ENCODE measurements at regions not wholly inside any gene's neighbourhood (a gene's known extent, or its start where the extent isn't known, plus 50 kb on each side); places are given as distances from the start of the nearest gene placed in this dataset.

- no peaks in the 10 kb centered on the region for H3K27me3 ChIP-seq (ENCODE audit: insufficient read depth)
- ATAC-seq = peak; percentile 63
Observed at GRCh38 chr18:69128978-69129377, 271.7 kb upstream of the DOK6 start.

More at GRCh38 chr18:69128978-69129377, 271.7 kb upstream of the DOK6 start:
- Mint-ChIP-seq H3K9me3 (peaks cover 9% of the 10 kb centered on the region; the same call in 2 of the 3 replicates), H3K36me3 (ENCODE audit: low read depth) (peaks cover 2% of the 10 kb centered on the region; the same call in 1 of the 3 replicates), H3K4me1 (0 out of 3 replicates have a peak, but pooled peaks cover 3% of the 10 kb centered on the region), H3K27ac (no peak overlapping the region), H3K27me3 (ENCODE audit: insufficient read depth, low read depth, poor library complexity) (no peaks in the 10 kb centered on the region), H3K4me3 (no peak overlapping the region)
- Histone ChIP-seq H3K9me2 (ENCODE audit: insufficient read depth) (no peaks in the 10 kb centered on the region), H3K79me2 (replicated peaks; ENCODE audit: insufficient read depth) (no peaks in the 10 kb centered on the region), H3K27ac (ENCODE audit: low read depth) (no peak overlapping the region), H2AFZ (peak overlapping the region; percentile 89), H3K4me3 (no peak overlapping the region), H3K36me3 (ENCODE audit: insufficient read depth) (no peaks in the 10 kb centered on the region), H3K4me2 (no peak overlapping the region), H3F3A (replicated peaks; ENCODE audit: low read depth) (no peaks in the 10 kb centered on the region), H3K4me1 (ENCODE audit: insufficient read depth) (no peaks in the 10 kb centered on the region), H4K20me1 (replicated peaks; ENCODE audit: insufficient read depth) (no peaks in the 10 kb centered on the region)
- TF ChIP-seq REST (IDR thresholded peaks at IDR 0.05; ENCODE audit: unreplicated experiment) = no peak
- TF ChIP-seq EZH2 (IDR thresholded peaks at IDR 0.05; ENCODE audit: low read depth, unreplicated experiment) = no peak
- TF ChIP-seq ZNF462 (CRISPR knock-in tag; IDR thresholded peaks at IDR 0.05) = no peak
- TF ChIP-seq ZNF331 (CRISPR knock-in tag; IDR thresholded peaks at IDR 0.05; ENCODE audit: low read depth) = no peak
- DNase-seq (ENCODE audit: low spot score) = peak; percentile 32
